BJ (cell line): ENCODE measurements at regions not wholly inside any gene's neighbourhood (a gene's known extent, or its start where the extent isn't known, plus 50 kb on each side); places are given as distances from the start of the nearest gene placed in this dataset.

ENCODE experiments used
- CTCF ChIA-PET: fragments of 350-600 bp; formaldehyde crosslinking; extraction: SDS; loops from one replicate; lab custom pipeline; 2021; ENCODE audit warnings: antibody characterized with exemption, inconsistent platforms; lab: Yijun Ruan, JAX
- POLR2A ChIA-PET: fragments of 300-600 bp; sonication (Branson Sonifier 250); formaldehyde crosslinking; extraction: SDS; loops from one replicate; lab custom pipeline; 2021; ENCODE audit warnings: antibody characterized with exemption; lab: Charles Lee
- DNase-seq: peaks from one replicate; pipeline ENCODE4 v3.0.0-alpha.2; 2011; ENCODE audit warnings: low read depth
- H3K27me3 ChIP-seq: 2 replicates; pipeline ENCODE4 v1.6.0; 2011; ENCODE audit warnings: low read length; ENCODE audit not compliant: control insufficient read depth, insufficient read depth
- H3K36me3 ChIP-seq: 2 replicates; pipeline ENCODE4 v1.5.1; 2011; ENCODE audit warnings: low read length; ENCODE audit not compliant: control insufficient read depth, insufficient read depth
- H3K4me3 ChIP-seq: 2 replicates; pipeline ENCODE4 v1.5.1; 2011; ENCODE audit warnings: low read depth, mild to moderate bottlenecking, control low read depth, low read length
- CTCF ChIP-seq: IDR thresholded peaks from 2 replicates; pipeline ENCODE4 v1.5.1; 2011; ENCODE audit warnings: low read depth, mild to moderate bottlenecking, control low read depth, inconsistent platforms, low read length, moderate library complexity; ENCODE audit not compliant: insufficient read depth

DNA sequence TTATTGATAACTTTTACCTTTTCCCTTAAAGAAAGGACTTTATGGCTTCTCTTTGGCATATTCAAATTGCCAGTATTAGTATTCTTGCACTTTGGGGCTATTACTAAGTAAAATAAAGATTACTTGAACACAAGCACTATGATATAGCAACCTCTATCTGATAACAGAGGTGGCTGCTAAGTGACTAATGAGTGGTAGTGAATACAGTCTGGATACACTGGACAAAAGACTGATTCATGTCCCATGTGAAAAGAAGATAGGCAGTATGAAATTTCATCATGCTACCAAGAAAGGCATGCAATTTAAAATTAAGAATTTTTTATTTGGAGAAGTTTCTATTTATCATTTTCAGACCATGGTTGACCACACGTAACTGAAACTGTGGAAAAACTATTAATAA lies 399.9 kb downstream of the FSCB start:
- DNase-seq, result no peak
- TF ChIP-seq CTCF, result no peak
- Histone ChIP-seq H3K36me3 (no peaks in the 10 kb centered on the region), H3K27me3 (no peaks in the 10 kb centered on the region), H3K4me3 (no peak overlapping the region)
- ChIA-PET POLR2A (no interaction called here), CTCF (no interaction called here)

DNA sequence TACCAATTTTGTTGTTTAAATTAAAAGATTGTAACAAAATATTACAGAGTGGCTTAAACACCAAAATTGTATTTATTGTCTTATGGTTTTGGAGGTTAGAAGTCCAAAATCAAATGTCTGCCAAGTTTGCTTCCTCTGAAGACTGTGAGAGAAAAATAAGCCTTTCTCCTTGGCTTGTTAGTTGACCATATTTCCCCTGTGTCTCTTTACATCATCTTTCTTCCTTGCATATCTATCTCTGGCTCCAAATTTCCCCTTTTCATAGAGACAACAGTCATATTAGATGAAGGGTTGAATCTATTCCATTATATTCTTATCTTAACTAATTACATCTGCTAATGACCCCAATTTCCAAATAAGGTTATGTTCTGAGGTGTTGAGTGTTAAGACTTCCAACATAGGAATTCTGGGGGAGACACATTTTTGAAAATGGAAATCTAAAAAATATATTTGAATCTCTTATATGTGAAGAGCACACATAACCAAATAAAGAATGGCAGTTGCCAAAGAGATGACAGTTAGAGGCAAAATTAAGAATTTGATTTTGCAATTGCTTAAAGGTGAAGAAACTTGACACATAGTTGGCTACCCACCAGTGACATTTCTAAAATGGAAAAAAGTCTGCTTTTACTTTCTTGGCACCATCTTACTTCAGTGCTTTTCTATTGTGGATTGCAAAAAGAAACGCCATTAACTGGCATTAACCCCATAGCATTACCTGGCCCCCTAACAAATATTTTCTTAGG lies 407.2 kb downstream of the FSCB start:
- TF ChIP-seq CTCF, result no peak
- Histone ChIP-seq H3K4me3 (no peak overlapping the region), H3K27me3 (no peaks in the 10 kb centered on the region), H3K36me3 (no peaks in the 10 kb centered on the region)
- no peak for DNase-seq
- POLR2A ChIA-PET, result no interaction called here
- CTCF ChIA-PET, result no interaction called here

- CTCF ChIA-PET, result no interaction called here
- Histone ChIP-seq H3K36me3 (no peaks in the 10 kb centered on the region), H3K4me3 (no peak overlapping the region), H3K27me3 (no peaks in the 10 kb centered on the region)
- DNase-seq, result no peak
- POLR2A ChIA-PET, result no interaction called here
- no peak for TF ChIP-seq CTCF
Observed at GRCh38 chr14:44081146-44081545, 425.9 kb downstream of the FSCB start.

- CTCF ChIA-PET, result no interaction called here
- POLR2A ChIA-PET, result no interaction called here
Observed at GRCh38 chr14:44070046-44070445, 437.0 kb downstream of the FSCB start.

DNA sequence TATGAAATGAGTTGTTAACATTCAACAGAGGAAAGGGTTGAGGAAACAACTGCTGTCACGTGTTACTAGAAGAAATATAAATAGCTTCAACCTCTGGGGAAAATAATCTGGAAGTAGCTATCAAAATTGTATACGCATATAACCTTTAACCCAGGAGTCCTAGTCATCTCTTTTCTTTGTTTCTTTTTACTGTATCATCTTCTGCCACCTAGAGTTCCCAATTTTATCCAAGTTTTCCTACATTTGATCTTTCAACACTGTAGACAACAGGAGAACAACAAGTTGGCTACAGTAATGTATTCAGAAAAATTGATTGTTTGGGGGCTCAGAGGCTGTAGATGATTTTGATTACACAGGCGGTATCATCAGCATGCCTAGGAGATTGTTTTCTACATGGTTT lies 453.7 kb downstream of the FSCB start:
- CTCF ChIA-PET, result no interaction called here
- no peaks in the 10 kb centered on the region for H3K36me3 ChIP-seq
- no peak for DNase-seq
- H3K4me3 ChIP-seq, result no peak overlapping the region
- POLR2A ChIA-PET, result no interaction called here
- no peaks in the 10 kb centered on the region for H3K27me3 ChIP-seq
- TF ChIP-seq CTCF, result no peak

More at GRCh38 chr14:44070046-44070445, 437.0 kb downstream of the FSCB start:
- Histone ChIP-seq H3K36me3 (no peaks in the 10 kb centered on the region), H3K27me3 (no peaks in the 10 kb centered on the region), H3K4me3 (no peak overlapping the region)
- no peak for DNase-seq
- no peak for TF ChIP-seq CTCF
